ENCODE measurements at regions not wholly inside any gene's neighbourhood (a gene's known extent, or its start where the extent isn't known, plus 50 kb on each side); places are given as distances from the start of the nearest gene placed in this dataset.
A peak's percentile ranks its signal among the peaks of the same experiment; 100 is the strongest.

GRCh38 chr11:37967635-37968034, 1369.6 kb upstream of the RAG2 start:
- FAIRE-seq: no peak
- Histone ChIP-seq H3K4me3 (ENCODE audit: low read depth, low read length) (no peak overlapping the region), H3K36me3 (ENCODE audit: control insufficient read depth, insufficient read depth, low read length) (no peaks in the 10 kb centered on the region), H3K27me3 (ENCODE audit: control insufficient read depth, insufficient read depth, low read length) (no peaks in the 10 kb centered on the region)
- no peak for TF ChIP-seq CTCF (IDR thresholded peaks at IDR 0.05; ENCODE audit: insufficient read depth, low read length, severe bottlenecking)
- DNase-seq (ENCODE audit: low read depth): no peak

- Histone ChIP-seq H3K4me3 (ENCODE audit: low read depth, low read length) (no peak overlapping the region), H3K27me3 (ENCODE audit: control insufficient read depth, insufficient read depth, low read length) (no peaks in the 10 kb centered on the region), H3K36me3 (ENCODE audit: control insufficient read depth, insufficient read depth, low read length) (no peaks in the 10 kb centered on the region)
- DNase-seq (ENCODE audit: low read depth) (no peak), FAIRE-seq (no peak)
- TF ChIP-seq CTCF (IDR thresholded peaks at IDR 0.05; ENCODE audit: insufficient read depth, low read length, severe bottlenecking): no peak
Measured at GRCh38 chr11:37963440-37963839, 1365.4 kb upstream of the RAG2 start.

GRCh38 chr11:37957717-37958116, 1359.7 kb upstream of the RAG2 start:
- DNase-seq (ENCODE audit: low read depth) (no peak), FAIRE-seq (no peak)
- H3K36me3 ChIP-seq (ENCODE audit: control insufficient read depth, insufficient read depth, low read length): no peaks in the 10 kb centered on the region
- no peak overlapping the region for H3K4me3 ChIP-seq (ENCODE audit: low read depth, low read length)
- H3K27me3 ChIP-seq (ENCODE audit: control insufficient read depth, insufficient read depth, low read length): no peaks in the 10 kb centered on the region
- TF ChIP-seq CTCF (IDR thresholded peaks at IDR 0.05; ENCODE audit: insufficient read depth, low read length, severe bottlenecking): no peak

- Histone ChIP-seq H3K4me3 (ENCODE audit: low read depth, low read length) (no peak overlapping the region), H3K27me3 (ENCODE audit: control insufficient read depth, insufficient read depth, low read length) (no peaks in the 10 kb centered on the region), H3K36me3 (ENCODE audit: control insufficient read depth, insufficient read depth, low read length) (no peaks in the 10 kb centered on the region)
- no peak for DNase-seq (ENCODE audit: low read depth)
- TF ChIP-seq CTCF (IDR thresholded peaks at IDR 0.05; ENCODE audit: insufficient read depth, low read length, severe bottlenecking): no peak
- no peak for FAIRE-seq
Measured at GRCh38 chr11:37951996-37952395, 1354.0 kb upstream of the RAG2 start.

GRCh38 chr11:37948258-37948657, 1350.2 kb upstream of the RAG2 start:
- Histone ChIP-seq H3K36me3 (ENCODE audit: control insufficient read depth, insufficient read depth, low read length) (no peaks in the 10 kb centered on the region), H3K4me3 (ENCODE audit: low read depth, low read length) (no peak overlapping the region), H3K27me3 (ENCODE audit: control insufficient read depth, insufficient read depth, low read length) (no peaks in the 10 kb centered on the region)
- TF ChIP-seq CTCF (IDR thresholded peaks at IDR 0.05; ENCODE audit: insufficient read depth, low read length, severe bottlenecking): no peak
- peak; percentile 11 for DNase-seq (ENCODE audit: low read depth)
- no peak for FAIRE-seq

GRCh38 chr11:37947821-37948220, 1349.8 kb upstream of the RAG2 start:
- no peaks in the 10 kb centered on the region for H3K36me3 ChIP-seq (ENCODE audit: control insufficient read depth, insufficient read depth, low read length)
- DNase-seq (ENCODE audit: low read depth) (no peak), FAIRE-seq (no peak)
- H3K27me3 ChIP-seq (ENCODE audit: control insufficient read depth, insufficient read depth, low read length): no peaks in the 10 kb centered on the region
- TF ChIP-seq CTCF (IDR thresholded peaks at IDR 0.05; ENCODE audit: insufficient read depth, low read length, severe bottlenecking): no peak
- H3K4me3 ChIP-seq (ENCODE audit: low read depth, low read length): no peak overlapping the region

Measured in bronchial epithelial cell (primary cell).